GM21576 (cell line): ENCODE measurements at regions not wholly inside any gene's neighbourhood (a gene's known extent, or its start where the extent isn't known, plus 50 kb on each side); places are given as distances from the start of the nearest gene placed in this dataset.

Experiments used
- ATAC-seq: cut with Tn5 transposase; IDR thresholded peaks from one replicate; pipeline ENCODE4 v1.9.1; 2021; ENCODE audit warnings: mild to moderate bottlenecking, moderate library complexity; ENCODE audit not compliant: unreplicated experiment

GRCh38 chr2:145190031-145190703 is 670.2 kb upstream of the ZEB2 start:
- no peak for ATAC-seq

- ATAC-seq: no peak
These were observed 666.4 kb upstream of the ZEB2 start for GRCh38 chr2:145186303-145186702.

- no peak for ATAC-seq
These were observed 665.8 kb upstream of the ZEB2 start for GRCh38 chr2:145185696-145186095.

GRCh38 chr2:145184741-145185651 is 665.1 kb upstream of the ZEB2 start:
- ATAC-seq: no peak

GRCh38 chr2:145169285-145169684 is 649.4 kb upstream of the ZEB2 start:
- no peak for ATAC-seq

GRCh38 chr2:145168091-145168490 is 648.2 kb upstream of the ZEB2 start:
- ATAC-seq: no peak

GRCh38 chr2:145166731-145167302 is 646.9 kb upstream of the ZEB2 start:
- ATAC-seq: no peak

- no peak for ATAC-seq
These were observed 641.7 kb upstream of the ZEB2 start for GRCh38 chr2:145161656-145162055.

- ATAC-seq: no peak
These were observed 640.9 kb upstream of the ZEB2 start for GRCh38 chr2:145160855-145161254.

- ATAC-seq: no peak
These were observed 639.8 kb upstream of the ZEB2 start for GRCh38 chr2:145159676-145160075.

GRCh38 chr2:145157741-145158591 is 638.0 kb upstream of the ZEB2 start:
- ATAC-seq: no peak

- no peak for ATAC-seq
These were observed 637.2 kb upstream of the ZEB2 start for GRCh38 chr2:145157036-145157675.

GRCh38 chr2:145156199-145156598 is 636.3 kb upstream of the ZEB2 start:
- ATAC-seq: no peak

- no peak for ATAC-seq
These were observed 635.3 kb upstream of the ZEB2 start for GRCh38 chr2:145155196-145155595.

GRCh38 chr2:145154731-145155130 is 634.8 kb upstream of the ZEB2 start:
- ATAC-seq: no peak

GRCh38 chr2:145146691-145147090 is 626.8 kb upstream of the ZEB2 start:
- ATAC-seq: no peak

- ATAC-seq: no peak
These were observed 624.3 kb upstream of the ZEB2 start for GRCh38 chr2:145144131-145144728.

GRCh38 chr2:145141981-145142380 is 622.1 kb upstream of the ZEB2 start:
- ATAC-seq: no peak

- no peak for ATAC-seq
These were observed 620.7 kb upstream of the ZEB2 start for GRCh38 chr2:145140658-145141057.

GRCh38 chr2:145138626-145139025 is 618.7 kb upstream of the ZEB2 start:
- no peak for ATAC-seq
